NCI-H1417 treated with DMSO at 0.1 percent for 48 hours (cell line): ENCODE measurements at regions not wholly inside any gene's neighbourhood (a gene's known extent, or its start where the extent isn't known, plus 50 kb on each side); places are given as distances from the start of the nearest gene placed in this dataset.

ENCODE experiments used
- DNase-seq: peaks from one replicate; lab custom pipeline; 2025; lab: John Stamatoyannopoulos, UW

- DNase-seq = no peak
Measured at GRCh38 chr5:133905424-133905823, 63.0 kb downstream of the C5orf15 start.

GRCh38 chr5:133904641-133905040 lies 63.8 kb downstream of the C5orf15 start:
- no peak for DNase-seq

- DNase-seq = no peak
Measured at GRCh38 chr5:133902511-133903118, 65.8 kb downstream of the C5orf15 start.

GRCh38 chr5:133900534-133901270 lies 67.7 kb downstream of the C5orf15 start:
- DNase-seq = no peak

GRCh38 chr5:133899506-133899905 lies 68.9 kb downstream of the C5orf15 start:
- DNase-seq = no peak

GRCh38 chr5:133898440-133898839 lies 70.0 kb downstream of the C5orf15 start:
- DNase-seq = no peak

- DNase-seq = no peak
Measured at GRCh38 chr5:133897431-133897830, 71.0 kb downstream of the C5orf15 start.

- no peak for DNase-seq
Measured at GRCh38 chr5:133896873-133897272, 71.6 kb downstream of the C5orf15 start.

- no peak for DNase-seq
Measured at GRCh38 chr5:133895979-133896845, 72.2 kb downstream of the C5orf15 start.

- no peak for DNase-seq
Measured at GRCh38 chr5:133894143-133894542, 74.3 kb downstream of the C5orf15 start.

GRCh38 chr5:133892774-133893173 lies 75.7 kb downstream of the C5orf15 start:
- no peak for DNase-seq

GRCh38 chr5:133892306-133892705 lies 76.1 kb downstream of the C5orf15 start:
- no peak for DNase-seq

- DNase-seq = no peak
Measured at GRCh38 chr5:133891390-133891789, 77.0 kb downstream of the C5orf15 start.

GRCh38 chr5:133890776-133891280 lies 77.6 kb downstream of the C5orf15 start:
- DNase-seq = no peak

GRCh38 chr5:133890314-133890713 lies 78.1 kb downstream of the C5orf15 start:
- DNase-seq = no peak

GRCh38 chr5:133889271-133889905 lies 79.0 kb downstream of the C5orf15 start:
- no peak for DNase-seq

- no peak for DNase-seq
Measured at GRCh38 chr5:133888625-133888991, 79.8 kb downstream of the C5orf15 start.

GRCh38 chr5:133885566-133885965 lies 82.9 kb downstream of the C5orf15 start:
- no peak for DNase-seq

- no peak for DNase-seq
Measured at GRCh38 chr5:133884569-133885311, 83.7 kb downstream of the C5orf15 start.

GRCh38 chr5:133883916-133884315 lies 84.5 kb downstream of the C5orf15 start:
- DNase-seq = no peak

GRCh38 chr5:133882846-133883245 lies 85.6 kb downstream of the C5orf15 start:
- no peak for DNase-seq

- DNase-seq = no peak
Measured at GRCh38 chr5:133882389-133882695, 86.1 kb downstream of the C5orf15 start.
